K562 (cell line): ENCODE measurements at regions not wholly inside any gene's neighbourhood (a gene's known extent, or its start where the extent isn't known, plus 50 kb on each side); places are given as distances from the start of the nearest gene placed in this dataset.

ENCODE experiments used
- BCL6 ChIP-seq: fragments of 250-450 bp; sonication (Bioruptor Pico); IDR thresholded peaks from 2 replicates; pipeline ENCODE4 v1.4.0; 2020
- BHLHE40 ChIP-seq: IDR thresholded peaks from 2 replicates; pipeline ENCODE4 v1.6.1; 2011; ENCODE audit warnings: low read length, improper control_type of control experiment
- DNMT1 ChIP-seq: fragments of 450-650 bp; IDR thresholded peaks from 2 replicates; pipeline ENCODE4 v1.6.1; 2016; ENCODE audit warnings: antibody characterized with exemption, mild to moderate bottlenecking
- EP300 ChIP-seq: IDR thresholded peaks from 2 replicates; pipeline ENCODE4 v1.6.1; 2012; ENCODE audit warnings: low read length, improper control_type of control experiment
- ESRRA ChIP-seq: fragments of 450-650 bp; IDR thresholded peaks from 2 replicates; pipeline ENCODE4 v1.6.1; 2014; ENCODE audit warnings: low read depth, mild to moderate bottlenecking, moderate library complexity, borderline replicate concordance
- ETV5 ChIP-seq: sonication (generic); formaldehyde crosslinking; IDR thresholded peaks from 2 replicates; pipeline ENCODE4 v1.4.0; 2020; ENCODE audit warnings: low read depth, mild to moderate bottlenecking, missing genetic modification reagents
- KAT7 ChIP-seq: sonication (generic); formaldehyde crosslinking; IDR thresholded peaks from 2 replicates; pipeline ENCODE4 v1.8.0; 2022; ENCODE audit warnings: missing genetic modification reagents, mild to moderate bottlenecking, borderline replicate concordance
- LARP7 ChIP-seq: fragments of 450-650 bp; IDR thresholded peaks from 2 replicates; pipeline ENCODE4 v1.6.1; 2016
- POLR2B ChIP-seq: fragments of 450-650 bp; IDR thresholded peaks from 2 replicates; pipeline ENCODE4 v1.6.1; 2018; ENCODE audit warnings: low read depth; ENCODE audit not compliant: partially characterized antibody
- PRPF4 ChIP-seq: fragments of 200-400 bp; formaldehyde crosslinking; IDR thresholded peaks from one replicate; pipeline ENCODE4 v1.6.1; 2017; ENCODE audit warnings: low read length, low read depth, mild to moderate bottlenecking; ENCODE audit not compliant: insufficient read depth, poor library complexity, severe bottlenecking
- XRCC3 ChIP-seq: fragments of 450-650 bp; IDR thresholded peaks from 2 replicates; pipeline ENCODE4 v1.6.1; 2017; ENCODE audit warnings: mild to moderate bottlenecking, moderate library complexity
- ZNF324 ChIP-seq: fragments of 250-450 bp; sonication (Bioruptor Pico); IDR thresholded peaks from 2 replicates; pipeline ENCODE4 v1.4.0; 2020; ENCODE audit warnings: mild to moderate bottlenecking
- TF ChIP-seq, protein P1 (sequence below): fragments of 450-650 bp; IDR thresholded peaks from 2 replicates; pipeline ENCODE4 v1.6.1; 2018; ENCODE audit warnings: mild to moderate bottlenecking, low read depth; ENCODE audit not compliant: partially characterized antibody
- TF ChIP-seq, protein P2 (sequence below): sonication (generic); formaldehyde crosslinking; IDR thresholded peaks from 2 replicates; pipeline ENCODE4 v1.8.0; 2023; ENCODE audit warnings: mild to moderate bottlenecking, missing genetic modification reagents
- TF ChIP-seq, protein P3 (sequence below): fragments of 250-450 bp; sonication (Bioruptor Pico); IDR thresholded peaks from 2 replicates; pipeline ENCODE4 v1.6.1; 2021; ENCODE audit warnings: mild to moderate bottlenecking
- TF ChIP-seq, protein P4 (sequence below): fragments of 200-800 bp; sonication (Bioruptor generic); IDR thresholded peaks from 2 replicates; pipeline ENCODE4 v1.6.1; 2016; ENCODE audit warnings: missing genetic modification characterization, missing compliant biosample characterization
- TF ChIP-seq, protein P5 (sequence below): sonication (generic); formaldehyde crosslinking; IDR thresholded peaks from 2 replicates; pipeline ENCODE4 v1.8.0; 2023; ENCODE audit warnings: mild to moderate bottlenecking, missing genetic modification reagents

DNA sequence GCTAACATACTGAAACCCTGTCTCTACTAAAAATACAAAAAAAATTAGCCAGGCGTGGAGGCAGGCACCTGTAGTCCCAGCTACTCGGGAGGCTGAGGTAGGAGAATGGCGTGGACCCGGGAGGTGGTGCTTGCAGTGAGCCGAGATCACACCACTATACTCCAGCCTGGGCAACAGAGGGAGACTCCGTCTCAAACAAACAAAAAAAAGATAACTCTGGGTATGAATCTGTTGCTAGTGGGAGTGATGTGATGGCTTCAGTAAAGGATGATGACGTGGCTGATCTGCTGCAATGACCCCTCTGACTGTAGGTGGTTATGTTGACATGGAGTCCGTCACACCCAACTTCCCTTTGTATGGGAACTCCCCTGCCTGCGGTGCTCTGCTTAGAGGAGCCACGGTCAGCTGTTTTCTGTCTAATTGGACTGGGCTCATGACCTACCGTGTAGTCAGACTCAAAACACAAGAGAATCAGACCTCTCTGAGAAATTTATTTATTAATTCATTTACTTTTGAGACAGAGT is 59.1 kb upstream of the MED13L start (continued):
- peak; percentile 32; the same call in 1 of the 2 replicates for TF ChIP-seq ESRRA
- TF ChIP-seq POLR2B: no peak
- no peak for TF ChIP-seq XRCC3
- TF ChIP-seq LARP7: peak; percentile 22; the same call in 1 of the 2 replicates
- no peak for TF ChIP-seq BHLHE40
- TF ChIP-seq EP300: no peak
- no peak for TF ChIP-seq PRPF4
- no peak for TF ChIP-seq ETV5
- TF ChIP-seq ZNF324 (CRISPR knock-in tag): no peak
- TF ChIP-seq, protein P1, sequence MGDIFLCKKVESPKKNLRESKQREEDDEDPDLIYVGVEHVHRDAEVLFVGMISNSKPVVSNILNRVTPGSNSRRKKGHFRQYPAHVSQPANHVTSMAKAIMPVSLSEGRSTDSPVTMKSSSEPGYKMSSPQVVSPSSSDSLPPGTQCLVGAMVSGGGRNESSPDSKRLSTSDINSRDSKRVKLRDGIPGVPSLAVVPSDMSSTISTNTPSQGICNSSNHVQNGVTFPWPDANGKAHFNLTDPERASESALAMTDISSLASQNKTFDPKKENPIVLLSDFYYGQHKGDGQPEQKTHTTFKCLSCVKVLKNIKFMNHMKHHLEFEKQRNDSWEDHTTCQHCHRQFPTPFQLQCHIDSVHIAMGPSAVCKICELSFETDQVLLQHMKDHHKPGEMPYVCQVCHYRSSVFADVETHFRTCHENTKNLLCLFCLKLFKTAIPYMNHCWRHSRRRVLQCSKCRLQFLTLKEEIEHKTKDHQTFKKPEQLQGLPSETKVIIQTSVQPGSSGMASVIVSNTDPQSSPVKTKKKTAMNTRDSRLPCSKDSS: no peak
- TF ChIP-seq BCL6 (CRISPR knock-in tag): no peak
- TF ChIP-seq, protein P2, sequence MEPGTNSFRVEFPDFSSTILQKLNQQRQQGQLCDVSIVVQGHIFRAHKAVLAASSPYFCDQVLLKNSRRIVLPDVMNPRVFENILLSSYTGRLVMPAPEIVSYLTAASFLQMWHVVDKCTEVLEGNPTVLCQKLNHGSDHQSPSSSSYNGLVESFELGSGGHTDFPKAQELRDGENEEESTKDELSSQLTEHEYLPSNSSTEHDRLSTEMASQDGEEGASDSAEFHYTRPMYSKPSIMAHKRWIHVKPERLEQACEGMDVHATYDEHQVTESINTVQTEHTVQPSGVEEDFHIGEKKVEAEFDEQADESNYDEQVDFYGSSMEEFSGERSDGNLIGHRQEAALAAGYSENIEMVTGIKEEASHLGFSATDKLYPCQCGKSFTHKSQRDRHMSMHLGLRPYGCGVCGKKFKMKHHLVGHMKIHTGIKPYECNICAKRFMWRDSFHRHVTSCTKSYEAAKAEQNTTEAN: no peak
- TF ChIP-seq, protein P3, sequence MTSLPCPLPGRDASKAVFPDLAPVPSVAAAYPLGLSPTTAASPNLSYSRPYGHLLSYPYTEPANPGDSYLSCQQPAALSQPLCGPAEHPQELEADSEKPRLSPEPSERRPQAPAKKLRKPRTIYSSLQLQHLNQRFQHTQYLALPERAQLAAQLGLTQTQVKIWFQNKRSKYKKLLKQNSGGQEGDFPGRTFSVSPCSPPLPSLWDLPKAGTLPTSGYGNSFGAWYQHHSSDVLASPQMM (CRISPR knock-in tag): no peak
- TF ChIP-seq DNMT1: no peak
- no peak for TF ChIP-seq KAT7 (CRISPR knock-in tag)
- TF ChIP-seq, protein P4, sequence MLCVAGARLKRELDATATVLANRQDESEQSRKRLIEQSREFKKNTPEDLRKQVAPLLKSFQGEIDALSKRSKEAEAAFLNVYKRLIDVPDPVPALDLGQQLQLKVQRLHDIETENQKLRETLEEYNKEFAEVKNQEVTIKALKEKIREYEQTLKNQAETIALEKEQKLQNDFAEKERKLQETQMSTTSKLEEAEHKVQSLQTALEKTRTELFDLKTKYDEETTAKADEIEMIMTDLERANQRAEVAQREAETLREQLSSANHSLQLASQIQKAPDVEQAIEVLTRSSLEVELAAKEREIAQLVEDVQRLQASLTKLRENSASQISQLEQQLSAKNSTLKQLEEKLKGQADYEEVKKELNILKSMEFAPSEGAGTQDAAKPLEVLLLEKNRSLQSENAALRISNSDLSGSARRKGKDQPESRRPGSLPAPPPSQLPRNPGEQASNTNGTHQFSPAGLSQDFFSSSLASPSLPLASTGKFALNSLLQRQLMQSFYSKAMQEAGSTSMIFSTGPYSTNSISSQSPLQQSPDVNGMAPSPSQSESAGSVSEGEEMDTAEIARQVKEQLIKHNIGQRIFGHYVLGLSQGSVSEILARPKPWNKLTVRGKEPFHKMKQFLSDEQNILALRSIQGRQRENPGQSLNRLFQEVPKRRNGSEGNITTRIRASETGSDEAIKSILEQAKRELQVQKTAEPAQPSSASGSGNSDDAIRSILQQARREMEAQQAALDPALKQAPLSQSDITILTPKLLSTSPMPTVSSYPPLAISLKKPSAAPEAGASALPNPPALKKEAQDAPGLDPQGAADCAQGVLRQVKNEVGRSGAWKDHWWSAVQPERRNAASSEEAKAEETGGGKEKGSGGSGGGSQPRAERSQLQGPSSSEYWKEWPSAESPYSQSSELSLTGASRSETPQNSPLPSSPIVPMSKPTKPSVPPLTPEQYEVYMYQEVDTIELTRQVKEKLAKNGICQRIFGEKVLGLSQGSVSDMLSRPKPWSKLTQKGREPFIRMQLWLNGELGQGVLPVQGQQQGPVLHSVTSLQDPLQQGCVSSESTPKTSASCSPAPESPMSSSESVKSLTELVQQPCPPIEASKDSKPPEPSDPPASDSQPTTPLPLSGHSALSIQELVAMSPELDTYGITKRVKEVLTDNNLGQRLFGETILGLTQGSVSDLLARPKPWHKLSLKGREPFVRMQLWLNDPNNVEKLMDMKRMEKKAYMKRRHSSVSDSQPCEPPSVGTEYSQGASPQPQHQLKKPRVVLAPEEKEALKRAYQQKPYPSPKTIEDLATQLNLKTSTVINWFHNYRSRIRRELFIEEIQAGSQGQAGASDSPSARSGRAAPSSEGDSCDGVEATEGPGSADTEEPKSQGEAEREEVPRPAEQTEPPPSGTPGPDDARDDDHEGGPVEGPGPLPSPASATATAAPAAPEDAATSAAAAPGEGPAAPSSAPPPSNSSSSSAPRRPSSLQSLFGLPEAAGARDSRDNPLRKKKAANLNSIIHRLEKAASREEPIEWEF (CRISPR knock-in tag): no peak
- TF ChIP-seq, protein P5, sequence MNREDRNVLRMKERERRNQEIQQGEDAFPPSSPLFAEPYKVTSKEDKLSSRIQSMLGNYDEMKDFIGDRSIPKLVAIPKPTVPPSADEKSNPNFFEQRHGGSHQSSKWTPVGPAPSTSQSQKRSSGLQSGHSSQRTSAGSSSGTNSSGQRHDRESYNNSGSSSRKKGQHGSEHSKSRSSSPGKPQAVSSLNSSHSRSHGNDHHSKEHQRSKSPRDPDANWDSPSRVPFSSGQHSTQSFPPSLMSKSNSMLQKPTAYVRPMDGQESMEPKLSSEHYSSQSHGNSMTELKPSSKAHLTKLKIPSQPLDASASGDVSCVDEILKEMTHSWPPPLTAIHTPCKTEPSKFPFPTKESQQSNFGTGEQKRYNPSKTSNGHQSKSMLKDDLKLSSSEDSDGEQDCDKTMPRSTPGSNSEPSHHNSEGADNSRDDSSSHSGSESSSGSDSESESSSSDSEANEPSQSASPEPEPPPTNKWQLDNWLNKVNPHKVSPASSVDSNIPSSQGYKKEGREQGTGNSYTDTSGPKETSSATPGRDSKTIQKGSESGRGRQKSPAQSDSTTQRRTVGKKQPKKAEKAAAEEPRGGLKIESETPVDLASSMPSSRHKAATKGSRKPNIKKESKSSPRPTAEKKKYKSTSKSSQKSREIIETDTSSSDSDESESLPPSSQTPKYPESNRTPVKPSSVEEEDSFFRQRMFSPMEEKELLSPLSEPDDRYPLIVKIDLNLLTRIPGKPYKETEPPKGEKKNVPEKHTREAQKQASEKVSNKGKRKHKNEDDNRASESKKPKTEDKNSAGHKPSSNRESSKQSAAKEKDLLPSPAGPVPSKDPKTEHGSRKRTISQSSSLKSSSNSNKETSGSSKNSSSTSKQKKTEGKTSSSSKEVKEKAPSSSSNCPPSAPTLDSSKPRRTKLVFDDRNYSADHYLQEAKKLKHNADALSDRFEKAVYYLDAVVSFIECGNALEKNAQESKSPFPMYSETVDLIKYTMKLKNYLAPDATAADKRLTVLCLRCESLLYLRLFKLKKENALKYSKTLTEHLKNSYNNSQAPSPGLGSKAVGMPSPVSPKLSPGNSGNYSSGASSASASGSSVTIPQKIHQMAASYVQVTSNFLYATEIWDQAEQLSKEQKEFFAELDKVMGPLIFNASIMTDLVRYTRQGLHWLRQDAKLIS (CRISPR knock-in tag): no peak
